ENCODE measurements at regions not wholly inside any gene's neighbourhood (a gene's known extent, or its start where the extent isn't known, plus 50 kb on each side); places are given as distances from the start of the nearest gene placed in this dataset.

GRCh38 chrX:6293716-6294115 is 65.0 kb upstream of the NLGN4X start:
- no peaks in the 10 kb centered on the region for H3K79me2 ChIP-seq (ENCODE audit: insufficient read depth)
- H3K36me3 ChIP-seq (replicated peaks in 1 of 2; ENCODE audit: control insufficient read depth in 1 of 2, insufficient read depth in 2 of 2, low read length in 1 of 2) = no peaks in the 10 kb centered on the region
- ChIA-PET CTCF (interaction anchor here (1.1 kb wide), 1 partner anchor 273 kb away, joined by 3 read pairs; no protein-coding TSS in a partner anchor), POLR2A (no interaction called here)
- no peak overlapping the region for H3K4me3 ChIP-seq (ENCODE audit: low read depth in 2 of 2, low read length in 1 of 2)
- no peak overlapping the region for H3K27ac ChIP-seq (ENCODE audit: low read depth in 2 of 2, low read length in 1 of 2)
- DNase-seq = no peak
- no peaks in the 10 kb centered on the region for H3F3A ChIP-seq (replicated peaks; ENCODE audit: insufficient read depth)
- H3K4me1 ChIP-seq (ENCODE audit: control insufficient read depth in 1 of 2, insufficient read depth in 2 of 2, low read depth in 1 of 2, low read length in 1 of 2) = peaks cover 0 to 6% of the 10 kb centered on the region in 2 experiments; a peak in 1 of 4 replicates
- no peak overlapping the region for H2AFZ ChIP-seq (ENCODE audit: low read depth)
- H3K9me2 ChIP-seq = no peaks in the 10 kb centered on the region
- H3K27me3 ChIP-seq (ENCODE audit: insufficient read depth) = no peaks in the 10 kb centered on the region
- H3K9me3 ChIP-seq = no peaks in the 10 kb centered on the region
- WGBS (ENCODE audit: low lambda C conversion rate) = 25% methylated on average over 8 of the region's 8 CpGs
- TF ChIP-seq FOXM1 (IDR thresholded peaks at IDR 0.05; ENCODE audit: low read depth) = no peak
- no peak for TF ChIP-seq EZH2phosphoT487 (IDR thresholded peaks at IDR 0.05; ENCODE audit: borderline replicate concordance, low read depth)
- no peak for TF ChIP-seq FOSL2 (IDR thresholded peaks at IDR 0.05; ENCODE audit: borderline replicate concordance, low read depth)
- TF ChIP-seq, protein P1, sequence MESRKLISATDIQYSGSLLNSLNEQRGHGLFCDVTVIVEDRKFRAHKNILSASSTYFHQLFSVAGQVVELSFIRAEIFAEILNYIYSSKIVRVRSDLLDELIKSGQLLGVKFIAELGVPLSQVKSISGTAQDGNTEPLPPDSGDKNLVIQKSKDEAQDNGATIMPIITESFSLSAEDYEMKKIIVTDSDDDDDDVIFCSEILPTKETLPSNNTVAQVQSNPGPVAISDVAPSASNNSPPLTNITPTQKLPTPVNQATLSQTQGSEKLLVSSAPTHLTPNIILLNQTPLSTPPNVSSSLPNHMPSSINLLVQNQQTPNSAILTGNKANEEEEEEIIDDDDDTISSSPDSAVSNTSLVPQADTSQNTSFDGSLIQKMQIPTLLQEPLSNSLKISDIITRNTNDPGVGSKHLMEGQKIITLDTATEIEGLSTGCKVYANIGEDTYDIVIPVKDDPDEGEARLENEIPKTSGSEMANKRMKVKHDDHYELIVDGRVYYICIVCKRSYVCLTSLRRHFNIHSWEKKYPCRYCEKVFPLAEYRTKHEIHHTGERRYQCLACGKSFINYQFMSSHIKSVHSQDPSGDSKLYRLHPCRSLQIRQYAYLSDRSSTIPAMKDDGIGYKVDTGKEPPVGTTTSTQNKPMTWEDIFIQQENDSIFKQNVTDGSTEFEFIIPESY (IDR thresholded peaks at IDR 0.05; ENCODE audit: borderline replicate concordance, low read depth) = no peak
- no peak for TF ChIP-seq TAF1 (IDR thresholded peaks at IDR 0.05; ENCODE audit: borderline replicate concordance, low read depth, low read length)
- TF ChIP-seq RXRA (IDR thresholded peaks at IDR 0.05; ENCODE audit: borderline replicate concordance, low read depth) = no peak
- no peak for TF ChIP-seq YY1 (IDR thresholded peaks at IDR 0.05; ENCODE audit: low read depth)
- TF ChIP-seq, protein P2, sequence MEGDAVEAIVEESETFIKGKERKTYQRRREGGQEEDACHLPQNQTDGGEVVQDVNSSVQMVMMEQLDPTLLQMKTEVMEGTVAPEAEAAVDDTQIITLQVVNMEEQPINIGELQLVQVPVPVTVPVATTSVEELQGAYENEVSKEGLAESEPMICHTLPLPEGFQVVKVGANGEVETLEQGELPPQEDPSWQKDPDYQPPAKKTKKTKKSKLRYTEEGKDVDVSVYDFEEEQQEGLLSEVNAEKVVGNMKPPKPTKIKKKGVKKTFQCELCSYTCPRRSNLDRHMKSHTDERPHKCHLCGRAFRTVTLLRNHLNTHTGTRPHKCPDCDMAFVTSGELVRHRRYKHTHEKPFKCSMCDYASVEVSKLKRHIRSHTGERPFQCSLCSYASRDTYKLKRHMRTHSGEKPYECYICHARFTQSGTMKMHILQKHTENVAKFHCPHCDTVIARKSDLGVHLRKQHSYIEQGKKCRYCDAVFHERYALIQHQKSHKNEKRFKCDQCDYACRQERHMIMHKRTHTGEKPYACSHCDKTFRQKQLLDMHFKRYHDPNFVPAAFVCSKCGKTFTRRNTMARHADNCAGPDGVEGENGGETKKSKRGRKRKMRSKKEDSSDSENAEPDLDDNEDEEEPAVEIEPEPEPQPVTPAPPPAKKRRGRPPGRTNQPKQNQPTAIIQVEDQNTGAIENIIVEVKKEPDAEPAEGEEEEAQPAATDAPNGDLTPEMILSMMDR (IDR thresholded peaks at IDR 0.05) = no peak
- TF ChIP-seq CHD2 (IDR thresholded peaks at IDR 0.05; ENCODE audit: low read length, partially characterized antibody) = no peak
- TF ChIP-seq RFX5 (IDR thresholded peaks at IDR 0.05; ENCODE audit: low read length) = no peak
- TF ChIP-seq FOXJ3 (CRISPR knock-in tag; IDR thresholded peaks at IDR 0.05) = no peak
- no peak for TF ChIP-seq MXI1 (IDR thresholded peaks at IDR 0.05; ENCODE audit: low read depth, low read length)
- no peak for TF ChIP-seq MEF2A (IDR thresholded peaks at IDR 0.05; ENCODE audit: borderline replicate concordance, low read depth)
- TF ChIP-seq, protein P3, sequence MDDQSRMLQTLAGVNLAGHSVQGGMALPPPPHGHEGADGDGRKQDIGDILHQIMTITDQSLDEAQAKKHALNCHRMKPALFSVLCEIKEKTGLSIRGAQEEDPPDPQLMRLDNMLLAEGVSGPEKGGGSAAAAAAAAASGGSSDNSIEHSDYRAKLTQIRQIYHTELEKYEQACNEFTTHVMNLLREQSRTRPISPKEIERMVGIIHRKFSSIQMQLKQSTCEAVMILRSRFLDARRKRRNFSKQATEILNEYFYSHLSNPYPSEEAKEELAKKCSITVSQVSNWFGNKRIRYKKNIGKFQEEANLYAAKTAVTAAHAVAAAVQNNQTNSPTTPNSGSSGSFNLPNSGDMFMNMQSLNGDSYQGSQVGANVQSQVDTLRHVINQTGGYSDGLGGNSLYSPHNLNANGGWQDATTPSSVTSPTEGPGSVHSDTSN (IDR thresholded peaks at IDR 0.05) = no peak
- no peak overlapping the region for H3K9ac ChIP-seq
- H3K4me2 ChIP-seq = no peak overlapping the region
- H4K20me1 ChIP-seq (ENCODE audit: insufficient read depth) = no peaks in the 10 kb centered on the region
